ENCODE measurements at regions not wholly inside any gene's neighbourhood (a gene's known extent, or its start where the extent isn't known, plus 50 kb on each side); places are given as distances from the start of the nearest gene placed in this dataset.
"Not testable (repeated sequence)": the region's sequence is repeated elsewhere in the genome, so short reads cannot be mapped to it uniquely, and the experiment has no call there.

- no peak for DNase-seq (ENCODE audit: low read depth in 4 of 4, low spot score in 3 of 4)
Measured at GRCh38 chr22:27041745-27042310, 384.4 kb downstream of the MIAT start.

GRCh38 chr22:27043262-27043661 is 385.9 kb downstream of the MIAT start:
- no peak for DNase-seq (ENCODE audit: low read depth in 4 of 4, low spot score in 3 of 4)

- no peak for DNase-seq (ENCODE audit: low read depth in 4 of 4, low spot score in 3 of 4)
Measured at GRCh38 chr22:27045103-27045947, 387.9 kb downstream of the MIAT start.

GRCh38 chr22:27046086-27046485 is 388.7 kb downstream of the MIAT start:
- DNase-seq (ENCODE audit: low read depth in 4 of 4, low spot score in 3 of 4) = no peak

DNA sequence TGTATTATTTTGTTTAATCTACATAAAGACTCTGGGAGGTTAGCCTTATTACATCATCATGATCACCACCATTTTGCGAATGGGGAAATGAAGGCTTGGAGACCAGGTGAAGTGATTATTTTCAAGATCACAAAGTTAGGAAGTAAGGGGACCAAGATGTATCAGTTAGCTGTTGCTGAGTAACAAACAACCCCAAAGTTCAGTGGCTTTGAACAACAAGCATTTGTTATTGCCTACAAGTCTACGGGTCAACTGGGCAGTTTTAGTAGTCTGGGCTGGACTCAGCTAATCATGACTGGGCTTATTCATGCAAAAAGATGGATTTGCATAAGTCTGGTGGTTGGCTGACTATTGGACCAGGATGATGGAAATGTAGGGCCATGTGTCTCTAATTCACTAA is 389.2 kb downstream of the MIAT start:
- DNase-seq (ENCODE audit: low read depth in 4 of 4, low spot score in 3 of 4) = no peak

DNA sequence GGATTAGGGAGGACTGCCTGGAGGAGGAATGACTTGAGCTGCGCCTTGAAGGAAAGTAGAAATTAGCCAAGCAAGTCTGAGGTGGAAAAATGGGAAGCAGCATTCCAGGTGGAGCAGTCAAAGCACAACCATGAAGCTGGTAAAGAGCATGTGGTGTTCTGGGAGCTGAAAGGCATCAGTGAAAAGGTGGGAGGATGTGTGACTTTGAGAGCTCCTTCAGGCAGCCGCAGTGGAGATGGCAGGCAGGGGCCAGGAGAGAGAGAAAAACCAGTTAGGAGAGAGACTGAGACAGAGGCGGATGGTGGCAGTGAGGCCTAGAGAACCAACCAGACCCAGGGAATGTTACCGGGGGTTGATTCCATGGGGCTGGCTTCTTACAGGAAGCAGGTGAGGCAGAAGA is 393.4 kb downstream of the MIAT start:
- no peak for DNase-seq (ENCODE audit: low read depth in 4 of 4, low spot score in 3 of 4)

DNA sequence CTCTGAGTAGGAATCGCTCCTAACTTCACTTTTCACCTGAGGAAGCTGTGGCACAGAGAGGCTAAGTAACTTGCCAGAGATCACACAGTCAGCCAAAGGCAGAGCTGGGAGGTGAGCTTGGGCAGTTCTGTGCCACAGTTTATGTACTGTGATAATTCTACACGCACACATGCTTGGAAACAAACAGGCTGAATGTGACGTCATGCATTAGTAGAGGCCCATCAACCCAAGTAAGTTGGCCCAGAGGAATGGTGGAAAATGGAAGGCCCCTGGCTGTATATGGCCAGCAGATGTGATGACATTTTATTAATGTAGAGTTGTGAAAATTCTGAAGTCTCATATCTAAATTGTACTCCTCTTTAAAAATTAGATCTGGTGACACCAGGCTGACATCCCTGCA is 394.0 kb downstream of the MIAT start:
- no peak for DNase-seq (ENCODE audit: low read depth in 4 of 4, low spot score in 3 of 4)

DNA sequence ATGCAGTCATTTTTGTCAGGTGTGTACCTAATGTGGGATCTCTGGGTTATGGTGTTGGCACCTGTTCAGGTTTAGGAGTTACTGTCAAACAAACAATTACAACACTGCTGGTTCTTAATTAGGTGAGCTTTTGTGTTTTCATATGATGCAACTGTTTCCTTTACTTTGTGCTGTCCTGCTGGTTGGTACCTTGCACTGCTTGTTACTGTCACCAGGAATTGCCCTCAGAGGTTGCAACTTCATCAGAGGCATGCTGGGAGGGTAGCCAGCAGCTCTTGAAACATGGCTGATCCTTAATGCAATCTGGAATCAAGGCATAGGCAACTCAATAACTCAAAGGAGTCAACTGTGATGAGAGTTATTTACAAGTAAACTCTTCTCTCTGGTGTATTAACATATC is 400.3 kb downstream of the MIAT start:
- DNase-seq (ENCODE audit: low read depth in 4 of 4, low spot score in 3 of 4) = no peak

DNA sequence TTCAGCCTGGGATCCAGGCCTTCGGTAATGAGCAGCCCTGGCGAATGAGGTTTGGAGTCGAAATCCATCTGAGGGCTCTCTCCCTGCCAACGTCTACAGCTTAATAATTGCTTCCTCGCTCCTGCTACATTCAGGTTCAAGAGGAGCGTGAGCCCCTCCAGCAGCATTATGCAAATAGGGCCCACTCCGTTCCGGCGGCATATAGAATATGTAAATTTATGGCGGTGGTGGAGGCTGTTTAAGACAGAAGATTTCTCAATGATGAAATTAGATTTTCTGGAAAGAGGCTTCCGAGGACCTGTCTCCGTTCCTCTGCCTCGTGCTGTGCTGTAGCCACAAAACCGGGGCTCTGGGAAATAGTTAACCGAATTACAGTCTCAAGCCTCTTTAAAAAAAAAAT is 402.8 kb downstream of the MIAT start:
- DNase-seq (ENCODE audit: low read depth in 4 of 4, low spot score in 3 of 4) = no peak

DNA sequence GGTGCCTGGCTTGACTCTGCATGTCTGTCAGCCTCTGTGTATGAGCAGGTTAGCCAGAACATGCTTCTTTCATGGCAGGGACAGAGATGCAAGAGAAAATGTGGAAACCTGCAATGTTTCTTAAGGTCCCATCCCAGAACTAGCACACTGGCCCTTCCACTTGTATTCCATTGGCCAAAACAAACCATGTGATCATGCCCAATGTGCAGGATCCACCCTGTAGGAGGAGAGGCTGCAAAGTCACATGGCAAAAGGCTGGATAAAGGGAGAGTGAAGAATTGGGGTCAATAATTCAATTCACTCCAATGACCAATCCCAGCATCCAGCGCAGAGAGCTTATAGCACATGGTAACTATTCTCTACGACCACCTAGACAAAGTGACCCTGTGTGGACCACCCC is 405.5 kb downstream of the MIAT start:
- no peak for DNase-seq (ENCODE audit: low read depth in 4 of 4, low spot score in 3 of 4)

DNA sequence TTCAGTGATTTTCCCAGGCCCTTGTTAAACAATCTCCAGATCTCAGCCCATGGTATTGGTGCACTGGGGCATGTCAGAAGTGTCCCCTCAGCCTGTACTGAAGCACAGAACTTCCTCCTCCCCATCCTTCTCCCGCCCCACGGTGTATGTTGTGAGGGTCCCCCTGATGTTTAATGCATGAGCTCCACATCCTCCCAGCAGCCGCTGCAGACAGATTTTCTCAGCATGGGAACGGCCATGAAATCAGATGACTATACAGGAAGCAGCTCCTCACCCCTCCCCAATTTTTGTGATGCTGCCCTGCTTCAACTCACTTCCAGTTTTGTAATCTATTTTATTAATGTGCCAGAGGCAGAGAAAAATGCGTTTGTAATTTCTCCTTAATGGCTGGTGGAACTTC is 406.0 kb downstream of the MIAT start:
- no peak for DNase-seq (ENCODE audit: low read depth in 4 of 4, low spot score in 3 of 4)

- no peak for DNase-seq (ENCODE audit: low read depth in 4 of 4, low spot score in 3 of 4)
Measured at GRCh38 chr22:27063841-27064240, 406.5 kb downstream of the MIAT start.

DNA sequence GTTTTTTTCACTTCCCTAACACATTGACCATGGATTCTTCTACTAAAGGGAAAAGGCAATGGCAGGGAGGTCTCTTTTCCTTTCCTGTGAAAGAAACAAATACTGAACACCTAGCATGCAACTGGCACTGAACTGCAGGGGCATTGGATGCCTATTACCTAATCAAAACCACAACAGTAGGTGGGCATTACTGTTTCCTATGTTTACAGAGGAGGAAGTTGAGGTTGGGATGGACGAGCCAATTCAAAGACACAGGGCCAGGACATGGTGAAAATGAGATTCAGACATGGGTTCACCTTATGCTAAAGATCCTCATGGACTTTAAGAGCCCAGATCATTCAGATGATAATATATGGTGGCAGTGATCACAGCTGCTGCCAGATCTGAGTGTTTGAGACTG is 407.0 kb downstream of the MIAT start:
- no peak for DNase-seq (ENCODE audit: low read depth in 4 of 4, low spot score in 3 of 4)

GRCh38 chr22:27065279-27065678 is 407.9 kb downstream of the MIAT start:
- no peak for DNase-seq (ENCODE audit: low read depth in 4 of 4, low spot score in 3 of 4)

GRCh38 chr22:27066856-27067255 is 409.5 kb downstream of the MIAT start:
- no peak for DNase-seq (ENCODE audit: low read depth in 4 of 4, low spot score in 3 of 4)

- no peak for DNase-seq (ENCODE audit: low read depth in 4 of 4, low spot score in 3 of 4)
Measured at GRCh38 chr22:27068121-27068520, 410.7 kb downstream of the MIAT start.

DNA sequence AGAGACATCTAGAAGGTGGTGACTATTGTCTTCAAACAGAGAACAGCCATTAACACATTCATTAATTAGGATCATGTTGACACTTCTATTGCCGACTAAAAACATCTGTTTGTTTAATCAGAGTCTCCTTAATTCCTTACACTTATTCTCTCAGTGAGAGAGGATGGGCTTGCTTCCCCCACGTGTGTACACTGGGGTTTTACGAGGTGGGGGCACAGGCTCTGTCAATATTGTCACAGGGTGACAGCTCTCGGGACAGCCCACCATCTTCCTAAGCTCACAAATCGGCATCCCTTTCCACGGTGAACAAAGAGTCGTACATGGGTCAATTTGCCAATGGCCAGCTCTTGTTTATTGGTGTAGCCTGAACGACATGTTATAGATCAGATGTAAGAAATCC is 413.2 kb downstream of the MIAT start:
- DNase-seq (ENCODE audit: low read depth in 4 of 4, low spot score in 3 of 4) = no peak

DNA sequence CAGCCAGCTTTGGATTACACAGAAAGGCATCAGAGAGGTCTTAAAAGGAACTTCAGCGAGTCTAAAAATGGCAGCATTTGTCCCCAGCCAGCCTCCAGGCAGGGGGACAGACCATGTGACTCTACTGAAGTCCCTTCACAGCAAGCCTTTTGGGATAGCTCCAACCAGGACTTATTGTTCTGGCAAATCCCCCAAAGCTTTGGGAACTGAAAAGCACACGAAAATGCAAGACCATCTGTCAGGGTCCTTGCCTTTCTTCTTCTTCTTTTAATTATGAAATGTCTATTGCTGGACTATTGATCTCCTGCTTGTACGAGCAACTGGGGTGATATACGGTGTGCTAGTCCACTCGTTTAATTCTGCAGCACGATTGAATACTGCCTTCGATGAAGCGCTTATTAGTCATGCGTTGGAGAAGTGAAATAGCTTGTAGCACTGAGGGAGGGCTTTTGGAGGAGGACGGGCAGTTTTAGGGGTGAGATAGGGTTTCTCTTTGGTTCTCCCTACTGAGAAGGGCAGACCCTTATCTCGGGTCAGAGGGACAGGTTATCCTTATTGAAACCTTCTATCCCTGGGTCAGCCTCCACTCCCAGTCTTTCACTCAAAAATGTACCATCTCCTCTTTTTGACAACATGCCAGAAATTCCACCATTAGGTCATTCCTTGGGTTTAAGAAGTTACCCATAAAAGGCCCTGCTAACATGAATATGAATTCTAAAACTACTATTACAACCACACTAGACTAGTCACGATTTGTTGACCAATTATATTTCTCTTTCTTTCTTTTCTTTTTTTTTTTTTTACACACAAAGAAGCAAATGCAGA is 416.4 kb downstream of the MIAT start:
- DNase-seq (ENCODE audit: low read depth in 4 of 4, low spot score in 3 of 4) = no peak

- DNase-seq (ENCODE audit: low read depth in 4 of 4, low spot score in 3 of 4) = no peak
Measured at GRCh38 chr22:27075028-27075678, 417.8 kb downstream of the MIAT start.

DNA sequence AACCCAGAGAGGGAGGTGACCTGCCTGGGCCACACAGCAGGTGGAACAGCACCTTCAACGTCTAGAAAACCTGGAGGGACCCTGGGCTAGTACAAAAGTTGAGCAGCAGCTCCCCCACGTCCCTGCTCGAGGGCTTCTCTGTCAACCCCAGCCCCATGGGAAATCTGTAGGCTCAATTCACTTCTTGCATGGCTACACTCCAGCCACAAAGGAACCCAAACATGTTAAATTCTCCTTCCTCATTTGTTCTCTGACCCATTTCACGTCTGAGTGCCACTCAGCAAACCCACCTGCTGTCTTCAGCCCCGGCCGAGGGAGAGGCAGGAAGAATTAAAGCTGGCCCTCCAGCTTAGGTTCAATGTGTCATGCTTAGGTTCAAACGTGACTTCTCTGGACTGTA is 418.5 kb downstream of the MIAT start:
- DNase-seq (ENCODE audit: low read depth in 4 of 4, low spot score in 3 of 4) = no peak

GRCh38 chr22:27078064-27078463 is 420.7 kb downstream of the MIAT start:
- not testable (repeated sequence) for DNase-seq (ENCODE audit: low read depth in 4 of 4, low spot score in 3 of 4)

Measured in left renal pelvis (tissue), 4 donors.